Bronchial epithelial cell (primary cell): ENCODE measurements at regions not wholly inside any gene's neighbourhood (a gene's known extent, or its start where the extent isn't known, plus 50 kb on each side); places are given as distances from the start of the nearest gene placed in this dataset.

Source experiments
- DNase-seq: peaks from one replicate; pipeline ENCODE4 v3.0.0-alpha.2; 2010; ENCODE audit warnings: low read depth
- FAIRE-seq: peaks from 2 replicates; lab custom pipeline; 2011; peaks lifted over from hg19 to GRCh38; lab: Jason Lieb, UNC
- H3K27me3 ChIP-seq: 2 replicates; pipeline ENCODE4 v1.5.1; 2011; ENCODE audit warnings: low read length; ENCODE audit not compliant: control insufficient read depth, insufficient read depth
- H3K36me3 ChIP-seq: 2 replicates; pipeline ENCODE4 v1.5.1; 2011; ENCODE audit warnings: low read length; ENCODE audit not compliant: control insufficient read depth, insufficient read depth
- H3K4me3 ChIP-seq: 2 replicates; pipeline ENCODE4 v1.5.1; 2011; ENCODE audit warnings: mild to moderate bottlenecking, low read depth, low read length, control low read depth
- CTCF ChIP-seq: IDR thresholded peaks from 2 replicates; pipeline ENCODE4 v1.5.1; 2011; ENCODE audit warnings: mild to moderate bottlenecking, moderate library complexity, low read length, control low read depth, inconsistent platforms; ENCODE audit not compliant: insufficient read depth, severe bottlenecking

GRCh38 chr1:5151511-5151910, 497.1 kb downstream of the AJAP1 start:
- Histone ChIP-seq H3K27me3 (no peaks in the 10 kb centered on the region), H3K36me3 (no peaks in the 10 kb centered on the region), H3K4me3 (no peak overlapping the region)
- TF ChIP-seq CTCF, result no peak
- DNase-seq, result no peak
- FAIRE-seq, result no peak

GRCh38 chr1:5150191-5150590, 495.8 kb downstream of the AJAP1 start:
- FAIRE-seq (no peak), DNase-seq (no peak)
- Histone ChIP-seq H3K27me3 (no peaks in the 10 kb centered on the region), H3K36me3 (no peaks in the 10 kb centered on the region), H3K4me3 (no peak overlapping the region)
- no peak for TF ChIP-seq CTCF

- TF ChIP-seq CTCF, result no peak
- no peak for DNase-seq
- Histone ChIP-seq H3K27me3 (no peaks in the 10 kb centered on the region), H3K4me3 (no peak overlapping the region), H3K36me3 (no peaks in the 10 kb centered on the region)
- no peak for FAIRE-seq
Measured at GRCh38 chr1:5147806-5148205, 493.4 kb downstream of the AJAP1 start.

GRCh38 chr1:5142389-5142788, 488.0 kb downstream of the AJAP1 start:
- H3K27me3 ChIP-seq, result no peaks in the 10 kb centered on the region

GRCh38 chr1:5141750-5142149, 487.3 kb downstream of the AJAP1 start:
- no peak for FAIRE-seq
- no peak for TF ChIP-seq CTCF
- DNase-seq, result no peak
- no peak overlapping the region for H3K4me3 ChIP-seq
- H3K36me3 ChIP-seq, result no peaks in the 10 kb centered on the region
- H3K27me3 ChIP-seq, result no peaks in the 10 kb centered on the region

More at GRCh38 chr1:5142389-5142788, 488.0 kb downstream of the AJAP1 start:
- DNase-seq (no peak), FAIRE-seq (no peak)
- no peak for TF ChIP-seq CTCF
- Histone ChIP-seq H3K4me3 (no peak overlapping the region), H3K36me3 (no peaks in the 10 kb centered on the region)

- no peak for TF ChIP-seq CTCF
- FAIRE-seq (no peak), DNase-seq (peak; percentile 11)
- Histone ChIP-seq H3K27me3 (no peaks in the 10 kb centered on the region), H3K4me3 (no peak overlapping the region), H3K36me3 (no peaks in the 10 kb centered on the region)
Measured at GRCh38 chr1:5140962-5141361, 486.6 kb downstream of the AJAP1 start.
